Tibial nerve (tissue), 4 donors: ENCODE measurements at regions not wholly inside any gene's neighbourhood (a gene's known extent, or its start where the extent isn't known, plus 50 kb on each side); places are given as distances from the start of the nearest gene placed in this dataset.
"Not testable (repeated sequence)": the region's sequence is repeated elsewhere in the genome, so short reads cannot be mapped to it uniquely, and the experiment has no call there.

Experiments
- DNase-seq, 2 donors: peaks; one replicate each; pipeline ENCODE4 v3.0.0-alpha.2; 2019; ENCODE audit warnings: low spot score in 2 of 2
- H3K27ac ChIP-seq, 4 donors: fragments of 200-600 bp; sonication (generic) in 3 of 4; one replicate each; pipeline ENCODE4 v1.5.1; 2017 to 2019; ENCODE audit warnings: mild to moderate bottlenecking in 1 of 4
- H3K27me3 ChIP-seq, 2 donors: fragments of 200-600 bp; sonication (generic) in 1 of 2; one replicate each; pipeline versions ENCODE4 v1.5.1 to v1.6.0; 2017 to 2019
- H3K36me3 ChIP-seq, 3 donors: fragments of 200-600 bp; sonication (generic); one replicate each; pipeline ENCODE4 v1.5.1; 2018 to 2019
- H3K4me1 ChIP-seq, 4 donors: fragments of 200-600 bp; sonication (generic) in 3 of 4; one replicate each; pipeline ENCODE4 v1.5.1; 2017 to 2019
- H3K4me3 ChIP-seq, 4 donors: fragments of 200-600 bp; sonication (generic) in 3 of 4; one replicate each; pipeline ENCODE4 v1.5.1; 2017 to 2019; ENCODE audit warnings: mild to moderate bottlenecking in 1 of 4, moderate library complexity in 1 of 4
- H3K9me3 ChIP-seq, 4 donors: fragments of 200-600 bp; sonication (generic) in 3 of 4; one replicate each; pipeline ENCODE4 v1.5.1; 2017 to 2019
- EP300 ChIP-seq, 2 donors: sonication (generic); formaldehyde crosslinking; IDR thresholded peaks; one replicate each; pipeline ENCODE4 v1.6.1; 2017; ENCODE audit warnings: antibody characterized with exemption in 2 of 2, mild to moderate bottlenecking in 1 of 2
- POLR2A ChIP-seq, 2 donors: fragments of 450-650 bp; IDR thresholded peaks; one replicate each; pipeline ENCODE4 v1.6.1; 2017; ENCODE audit warnings: antibody characterized with exemption in 2 of 2, mild to moderate bottlenecking in 2 of 2, moderate library complexity in 2 of 2
- WGBS, 2 donors: methylation state at CpG; one replicate each; pipeline ENCODE4 v1.1.5; 2018; 5-methylcytosine and 5-hydroxymethylcytosine counted together
- TF ChIP-seq, protein P1 (sequence below), 5 experiments: fragments of 200-600 bp in 3 of 5; fragments of 450-650 bp in 2 of 5; sonication (generic) in 3 of 5; IDR thresholded peaks; one replicate each; pipeline ENCODE4 v1.5.1; 2016 to 2019; ENCODE audit warnings: antibody characterized with exemption in 5 of 5, mild to moderate bottlenecking in 3 of 5, moderate library complexity in 2 of 5

GRCh38 chr13:99760456-99760855 is 211.1 kb downstream of the ZIC5 start:
- peaks cover 0 to 69% (median 19%) of the 10 kb centered on the region in 4 donors for H3K9me3 ChIP-seq
- no peak for TF ChIP-seq EP300 (IDR thresholded peaks at IDR 0.05)
- TF ChIP-seq POLR2A (IDR thresholded peaks at IDR 0.05), result no peak
- TF ChIP-seq, protein P1, sequence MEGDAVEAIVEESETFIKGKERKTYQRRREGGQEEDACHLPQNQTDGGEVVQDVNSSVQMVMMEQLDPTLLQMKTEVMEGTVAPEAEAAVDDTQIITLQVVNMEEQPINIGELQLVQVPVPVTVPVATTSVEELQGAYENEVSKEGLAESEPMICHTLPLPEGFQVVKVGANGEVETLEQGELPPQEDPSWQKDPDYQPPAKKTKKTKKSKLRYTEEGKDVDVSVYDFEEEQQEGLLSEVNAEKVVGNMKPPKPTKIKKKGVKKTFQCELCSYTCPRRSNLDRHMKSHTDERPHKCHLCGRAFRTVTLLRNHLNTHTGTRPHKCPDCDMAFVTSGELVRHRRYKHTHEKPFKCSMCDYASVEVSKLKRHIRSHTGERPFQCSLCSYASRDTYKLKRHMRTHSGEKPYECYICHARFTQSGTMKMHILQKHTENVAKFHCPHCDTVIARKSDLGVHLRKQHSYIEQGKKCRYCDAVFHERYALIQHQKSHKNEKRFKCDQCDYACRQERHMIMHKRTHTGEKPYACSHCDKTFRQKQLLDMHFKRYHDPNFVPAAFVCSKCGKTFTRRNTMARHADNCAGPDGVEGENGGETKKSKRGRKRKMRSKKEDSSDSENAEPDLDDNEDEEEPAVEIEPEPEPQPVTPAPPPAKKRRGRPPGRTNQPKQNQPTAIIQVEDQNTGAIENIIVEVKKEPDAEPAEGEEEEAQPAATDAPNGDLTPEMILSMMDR (IDR thresholded peaks at IDR 0.05), result no peak

DNA sequence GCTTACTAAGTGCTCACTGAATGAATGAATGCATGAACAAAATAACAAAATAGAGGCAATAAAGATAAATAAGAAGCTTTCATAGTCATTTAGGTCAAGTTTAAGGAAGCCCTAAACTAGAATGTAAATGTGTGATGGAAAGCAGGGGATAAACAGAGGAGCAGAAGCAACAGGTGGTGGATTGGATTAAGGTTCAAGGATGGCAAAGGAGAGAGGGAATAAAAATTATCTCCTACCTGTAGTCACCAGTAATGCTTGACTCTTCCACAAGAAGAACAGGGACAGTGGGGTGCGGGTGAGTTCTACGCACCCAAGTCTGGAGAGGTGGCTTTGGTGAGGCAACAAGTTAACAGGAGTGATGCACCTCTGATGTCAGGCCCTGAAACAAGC is 212.4 kb downstream of the ZIC5 start:
- WGBS, 2 donors, result 100% methylated on average over 2 of the region's 2 CpGs

More at GRCh38 chr13:99760456-99760855, 211.1 kb downstream of the ZIC5 start:
- Histone ChIP-seq H3K27me3 (no peaks in the 10 kb centered on the region), H3K36me3 (no peaks in the 10 kb centered on the region), H3K4me3 (no peak overlapping the region), H3K4me1 (no peaks in the 10 kb centered on the region), H3K27ac (no peak overlapping the region)
- no peak for DNase-seq

DNA sequence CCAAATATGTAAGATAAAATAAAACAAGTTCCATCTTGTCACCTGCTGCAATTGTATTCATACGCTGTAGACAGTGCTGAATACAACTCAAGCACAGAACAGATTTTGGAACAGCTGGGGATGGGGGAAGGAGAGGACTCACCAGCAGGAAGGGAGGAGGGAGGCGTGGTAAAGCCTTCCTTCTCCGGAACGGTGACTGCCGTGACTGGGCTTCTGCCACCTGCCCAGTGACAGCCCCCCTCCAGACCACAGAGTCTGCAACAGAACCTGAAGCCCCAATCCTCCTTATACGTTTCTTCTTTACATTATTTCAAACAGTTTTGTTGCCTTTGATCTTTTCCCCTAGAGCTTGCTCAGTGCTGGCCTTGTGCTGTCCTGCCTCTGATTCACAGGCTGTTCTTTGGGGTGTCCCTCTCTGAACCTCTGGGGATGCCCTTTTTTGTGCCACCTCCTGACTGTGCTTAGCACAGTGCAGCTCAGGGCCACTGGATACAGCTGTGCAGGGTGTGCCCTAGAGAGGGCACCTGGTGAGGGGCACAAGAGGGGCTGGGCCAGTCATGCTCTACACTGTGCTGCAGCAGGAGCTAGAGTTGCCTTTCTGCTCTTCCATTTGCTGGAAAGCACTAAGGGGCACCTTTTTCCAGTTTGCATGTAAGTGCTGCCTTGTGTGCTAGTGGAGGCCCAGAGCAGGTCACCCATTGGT is 213.0 kb downstream of the ZIC5 start:
- Histone ChIP-seq H3K27me3 (no peaks in the 10 kb centered on the region), H3K27ac (no peak overlapping the region), H3K4me3 (no peak overlapping the region), H3K9me3 (peaks cover 0 to 51% (median 12%) of the 10 kb centered on the region in 4 donors), H3K4me1 (no peaks in the 10 kb centered on the region), H3K36me3 (no peaks in the 10 kb centered on the region)
- no peak for TF ChIP-seq POLR2A (IDR thresholded peaks at IDR 0.05)
- TF ChIP-seq EP300 (IDR thresholded peaks at IDR 0.05), result no peak
- WGBS, 2 donors, result 67 to 72% methylated on average over 6 of the region's 6 CpGs
- DNase-seq, result no peak

More for the DNA sequence above, 212.4 kb downstream of the ZIC5 start:
- Histone ChIP-seq H3K27ac (no peak overlapping the region), H3K4me1 (no peaks in the 10 kb centered on the region), H3K36me3 (no peaks in the 10 kb centered on the region), H3K27me3 (no peaks in the 10 kb centered on the region), H3K4me3 (no peak overlapping the region), H3K9me3 (peaks cover 0 to 56% (median 14%) of the 10 kb centered on the region in 4 donors)
- TF ChIP-seq EP300 (IDR thresholded peaks at IDR 0.05) (no peak), POLR2A (IDR thresholded peaks at IDR 0.05) (no peak)
- TF ChIP-seq, protein P1 (IDR thresholded peaks at IDR 0.05), result no peak
- DNase-seq, result no peak

DNA sequence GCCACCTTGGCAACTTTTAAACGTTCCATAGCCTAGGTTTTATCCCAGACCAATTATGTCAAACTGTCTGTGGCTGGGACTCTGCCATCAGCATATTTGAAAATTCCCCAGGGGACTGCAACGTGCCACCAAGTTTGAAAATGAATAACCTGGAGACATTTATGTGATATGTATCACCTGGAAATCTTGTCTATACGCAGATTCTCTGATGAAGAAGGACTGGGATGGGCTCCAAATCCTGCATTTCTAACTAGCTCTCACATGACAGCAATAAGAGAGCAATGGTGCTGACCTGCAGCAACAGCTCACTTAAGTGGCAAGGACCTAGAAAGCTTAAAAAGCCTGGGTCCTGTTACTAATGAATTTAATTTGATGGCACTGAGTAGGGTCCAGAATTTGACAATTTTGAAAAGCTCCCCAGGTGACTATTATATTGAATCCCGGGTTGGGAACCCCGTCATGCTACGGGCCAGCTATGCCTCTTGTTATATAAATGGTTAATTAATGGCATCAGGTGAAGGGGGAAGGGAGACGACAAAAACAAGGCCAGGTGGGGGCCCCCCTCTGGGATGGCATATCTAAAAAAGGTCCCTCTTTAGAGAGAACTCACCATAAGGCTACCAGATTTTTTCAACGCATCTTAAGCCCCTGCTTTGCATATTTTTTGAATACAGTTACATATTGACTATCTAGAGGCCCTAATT is 213.7 kb downstream of the ZIC5 start:
- WGBS, 2 donors, result 85 to 87% methylated on average over 8 of the region's 8 CpGs
- TF ChIP-seq EP300 (IDR thresholded peaks at IDR 0.05) (no peak), POLR2A (IDR thresholded peaks at IDR 0.05) (no peak)
- TF ChIP-seq, protein P1 (IDR thresholded peaks at IDR 0.05), result no peak

DNA sequence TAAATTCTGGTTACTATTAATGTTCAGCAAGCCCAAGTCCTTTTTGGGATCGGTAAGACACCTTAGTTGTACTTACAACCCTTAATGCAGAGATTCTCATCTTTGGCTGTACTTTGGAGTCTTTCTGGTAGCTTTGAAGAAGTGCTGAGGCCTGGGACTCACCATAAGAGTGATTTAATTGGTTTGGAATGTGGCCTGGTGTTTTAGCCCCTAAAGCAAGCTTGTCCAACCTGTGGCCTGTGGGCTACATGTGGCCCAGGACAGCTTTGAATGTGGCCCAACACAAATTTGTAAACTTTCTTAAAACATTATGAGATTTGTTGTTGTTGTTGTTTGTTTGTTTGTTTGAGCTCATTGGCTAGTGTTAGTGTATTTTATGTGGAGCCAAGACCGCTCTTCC is 215.3 kb downstream of the ZIC5 start:
- Histone ChIP-seq H3K4me3 (no peak overlapping the region), H3K27ac (no peak overlapping the region), H3K4me1 (no peaks in the 10 kb centered on the region), H3K27me3 (no peaks in the 10 kb centered on the region), H3K36me3 (no peaks in the 10 kb centered on the region), H3K9me3 (peaks cover 0 to 29% (median 6%) of the 10 kb centered on the region in 4 donors)
- TF ChIP-seq POLR2A (IDR thresholded peaks at IDR 0.05), result no peak
- TF ChIP-seq EP300 (IDR thresholded peaks at IDR 0.05), result no peak
- TF ChIP-seq, protein P1 (IDR thresholded peaks at IDR 0.05), result no peak
- 94 to 98% methylated on average over 2 of the region's 2 CpGs for WGBS, 2 donors
- no peak for DNase-seq

More for the DNA sequence above, 213.7 kb downstream of the ZIC5 start:
- H3K36me3 ChIP-seq, result no peaks in the 10 kb centered on the region
- H3K9me3 ChIP-seq, result peaks cover 0 to 44% (median 11%) of the 10 kb centered on the region in 4 donors
- H3K4me3 ChIP-seq, result no peak overlapping the region
- no peaks in the 10 kb centered on the region for H3K4me1 ChIP-seq
- H3K27ac ChIP-seq, result no peak overlapping the region
- no peaks in the 10 kb centered on the region for H3K27me3 ChIP-seq
- DNase-seq, result no peak

- H3K4me3 ChIP-seq, H3K27me3 ChIP-seq, DNase-seq, H3K36me3 ChIP-seq, H3K27ac ChIP-seq, H3K4me1 ChIP-seq: not testable (repeated sequence)
- H3K9me3 ChIP-seq, result peaks cover 0 to 14% (median 0%) of the 10 kb centered on the region in 4 donors
- WGBS, 2 donors, result 95 to 96% methylated on average over 18 of the region's 18 CpGs
Measured at GRCh38 chr13:99754750-99755149, 216.8 kb downstream of the ZIC5 start.
